ENCODE measurements at regions not wholly inside any gene's neighbourhood (a gene's known extent, or its start where the extent isn't known, plus 50 kb on each side); places are given as distances from the start of the nearest gene placed in this dataset.

DNA sequence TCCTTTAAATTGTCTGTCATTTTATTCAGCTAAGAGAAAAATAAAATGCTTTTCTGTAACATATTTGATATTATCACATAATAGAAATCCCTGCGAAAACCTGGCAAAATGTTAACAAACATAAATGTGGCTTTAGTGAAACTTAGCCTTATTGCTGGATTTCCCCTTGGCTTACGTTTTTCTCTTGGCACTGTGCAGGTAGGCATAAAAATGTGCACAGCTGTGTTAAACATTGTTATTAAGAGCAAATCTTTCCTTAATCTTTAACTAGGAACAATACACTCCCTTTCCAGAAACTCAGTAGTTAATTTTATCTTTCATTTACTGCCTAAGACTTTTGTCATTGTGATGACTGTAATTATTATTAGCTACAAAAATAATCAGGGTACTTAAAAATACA, 202.4 kb upstream of the GNPDA2 start:
- H3K9me3 ChIP-seq (ENCODE audit: low read depth, low read length), result no peaks in the 10 kb centered on the region
- H3K4me3 ChIP-seq, result no peak overlapping the region
- no peak for DNase-seq (ENCODE audit: low read depth, low spot score)
- no peak overlapping the region for H3K9ac ChIP-seq (ENCODE audit: insufficient read length)
- TF ChIP-seq POLR2AphosphoS5 (IDR thresholded peaks at IDR 0.05; ENCODE audit: borderline replicate concordance, low read depth, low read length) (no peak), FOXP2 (optimal IDR thresholded peaks at IDR 0.05; ENCODE audit: control extremely low read depth, extremely low read length, insufficient read depth) (no peak), EZH2 (IDR thresholded peaks at IDR 0.05) (no peak)
- no peak overlapping the region for H3K27ac ChIP-seq
- H3K36me3 ChIP-seq (ENCODE audit: insufficient read depth, low read length), result no peaks in the 10 kb centered on the region

DNA sequence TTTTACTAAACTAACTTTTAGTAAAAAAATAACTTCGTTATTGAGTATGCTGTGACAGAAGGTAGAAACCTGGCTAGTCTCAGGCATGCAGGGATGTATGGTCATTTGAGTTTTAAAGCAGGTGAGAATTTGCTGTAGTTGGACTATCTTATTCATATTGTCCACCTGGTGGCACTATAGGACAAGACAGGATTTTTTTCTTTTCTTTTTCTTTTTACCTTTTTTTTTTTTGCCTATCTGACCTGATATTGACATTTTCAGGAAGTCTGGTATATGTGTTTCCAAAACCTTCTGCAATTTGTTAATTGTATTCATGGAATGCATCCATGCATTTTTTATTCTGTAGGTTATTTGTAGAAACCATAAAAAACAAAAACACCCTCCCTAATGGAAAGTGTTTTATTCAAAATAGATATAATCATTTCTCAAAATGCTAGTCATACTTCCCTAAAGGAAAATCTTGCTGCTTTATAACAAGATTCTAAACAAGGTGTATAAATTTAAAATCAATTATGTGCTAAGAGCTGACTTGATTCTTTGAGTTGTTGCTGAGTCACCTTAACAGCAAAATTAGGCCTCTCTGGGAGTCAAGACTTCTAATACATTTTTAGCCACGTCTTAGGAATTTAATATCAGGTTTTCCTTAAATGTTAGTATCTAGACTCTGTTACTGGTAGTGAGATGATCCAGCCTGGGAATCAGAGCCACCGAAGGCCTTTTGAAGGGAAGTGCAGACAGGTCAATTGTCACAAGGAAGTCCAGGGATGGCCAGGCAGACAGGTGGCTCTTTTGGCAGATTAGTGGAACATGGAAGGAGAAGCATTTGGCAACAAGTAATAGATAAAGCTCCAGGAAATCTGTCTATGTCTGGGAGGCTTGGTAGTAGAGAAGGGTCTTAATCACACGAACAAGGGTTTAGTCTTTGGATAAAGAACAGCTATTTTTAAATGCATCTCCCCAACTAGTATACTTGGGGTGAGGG, 201.3 kb upstream of the GNPDA2 start:
- TF ChIP-seq POLR2AphosphoS5 (IDR thresholded peaks at IDR 0.05; ENCODE audit: borderline replicate concordance, low read depth, low read length) (no peak), EZH2 (IDR thresholded peaks at IDR 0.05) (no peak), FOXP2 (optimal IDR thresholded peaks at IDR 0.05; ENCODE audit: control extremely low read depth, extremely low read length, insufficient read depth) (no peak)
- Histone ChIP-seq H3K9ac (ENCODE audit: insufficient read length) (no peak overlapping the region), H3K27ac (no peak overlapping the region), H3K4me3 (no peak overlapping the region), H3K9me3 (ENCODE audit: low read depth, low read length) (no peaks in the 10 kb centered on the region), H3K36me3 (ENCODE audit: insufficient read depth, low read length) (no peaks in the 10 kb centered on the region)
- no peak for DNase-seq (ENCODE audit: low read depth, low spot score)

DNA sequence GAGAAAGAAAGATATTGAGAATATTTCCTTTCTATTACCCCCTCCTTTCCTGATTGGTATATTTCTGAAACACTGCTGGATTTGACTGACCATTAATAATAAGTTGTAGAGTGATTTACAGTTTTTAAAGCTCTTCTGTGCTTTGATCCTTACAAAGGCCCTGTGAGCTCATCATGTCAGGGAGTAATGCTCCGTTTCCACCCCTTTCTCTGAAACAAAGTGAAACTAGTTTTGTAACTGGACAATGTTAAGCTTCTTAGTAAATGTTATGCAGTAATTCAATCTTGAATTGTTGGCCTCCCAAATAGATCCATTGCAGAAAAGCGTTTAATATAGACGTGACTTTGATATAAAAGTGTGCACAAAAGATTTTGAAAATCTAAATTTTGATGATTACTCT, 190.1 kb upstream of the GNPDA2 start:
- TF ChIP-seq EZH2 (IDR thresholded peaks at IDR 0.05) (no peak), FOXP2 (optimal IDR thresholded peaks at IDR 0.05; ENCODE audit: control extremely low read depth, extremely low read length, insufficient read depth) (no peak), POLR2AphosphoS5 (IDR thresholded peaks at IDR 0.05; ENCODE audit: borderline replicate concordance, low read depth, low read length) (no peak)
- H3K9me3 ChIP-seq (ENCODE audit: low read depth, low read length), result no peaks in the 10 kb centered on the region
- H3K27ac ChIP-seq, result no peak overlapping the region
- no peak overlapping the region for H3K4me3 ChIP-seq
- no peak for DNase-seq (ENCODE audit: low read depth, low spot score)
- H3K36me3 ChIP-seq (ENCODE audit: insufficient read depth, low read length), result no peaks in the 10 kb centered on the region
- H3K9ac ChIP-seq (ENCODE audit: insufficient read length), result no peak overlapping the region

DNA sequence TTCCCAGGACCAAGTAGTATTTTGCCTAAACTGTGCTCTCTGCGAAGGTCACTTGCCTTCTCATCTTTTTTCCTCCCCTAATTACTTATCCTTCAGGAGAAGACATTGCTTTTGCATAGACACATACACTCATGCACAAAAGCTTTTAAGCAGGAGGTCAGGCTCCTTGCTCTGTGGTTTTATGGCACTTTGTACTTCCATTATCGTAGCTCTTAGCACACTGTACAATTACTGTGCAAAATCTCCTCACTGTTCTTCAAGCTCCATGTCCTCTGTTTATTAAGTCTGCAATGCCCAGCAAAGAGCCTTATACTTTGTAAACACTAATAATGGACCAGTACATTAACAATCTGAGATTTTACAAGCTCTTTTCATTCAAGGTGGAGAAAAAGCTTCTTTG, 188.4 kb upstream of the GNPDA2 start:
- DNase-seq (ENCODE audit: low read depth, low spot score), result no peak
- no peak overlapping the region for H3K9ac ChIP-seq (ENCODE audit: insufficient read length)
- H3K9me3 ChIP-seq (ENCODE audit: low read depth, low read length), result no peaks in the 10 kb centered on the region
- H3K4me3 ChIP-seq, result no peak overlapping the region
- H3K36me3 ChIP-seq (ENCODE audit: insufficient read depth, low read length), result no peaks in the 10 kb centered on the region
- TF ChIP-seq POLR2AphosphoS5 (IDR thresholded peaks at IDR 0.05; ENCODE audit: borderline replicate concordance, low read depth, low read length) (no peak), EZH2 (IDR thresholded peaks at IDR 0.05) (no peak), FOXP2 (optimal IDR thresholded peaks at IDR 0.05; ENCODE audit: control extremely low read depth, extremely low read length, insufficient read depth) (no peak)
- H3K27ac ChIP-seq, result no peak overlapping the region

DNA sequence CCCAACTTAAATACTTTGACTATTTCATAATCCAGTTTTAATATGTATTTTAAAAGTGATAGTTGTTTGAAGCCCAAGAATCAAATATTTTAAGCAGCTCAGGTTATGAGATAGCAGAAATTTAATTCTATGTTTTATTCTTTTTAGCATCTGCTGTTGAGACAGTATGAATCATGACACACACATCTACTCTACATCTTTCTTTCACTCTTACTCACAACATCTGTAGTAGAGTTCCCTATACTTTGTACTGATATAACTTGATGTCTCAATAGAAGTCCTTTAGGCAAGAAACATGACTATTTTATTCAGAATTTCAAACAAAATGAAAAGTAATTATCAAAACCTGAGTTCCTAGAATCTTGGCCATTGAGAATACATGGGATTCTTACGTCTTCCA, 187.9 kb upstream of the GNPDA2 start:
- TF ChIP-seq POLR2AphosphoS5 (IDR thresholded peaks at IDR 0.05; ENCODE audit: borderline replicate concordance, low read depth, low read length) (no peak), FOXP2 (optimal IDR thresholded peaks at IDR 0.05; ENCODE audit: control extremely low read depth, extremely low read length, insufficient read depth) (no peak), EZH2 (IDR thresholded peaks at IDR 0.05) (no peak)
- no peak for DNase-seq (ENCODE audit: low read depth, low spot score)

DNA sequence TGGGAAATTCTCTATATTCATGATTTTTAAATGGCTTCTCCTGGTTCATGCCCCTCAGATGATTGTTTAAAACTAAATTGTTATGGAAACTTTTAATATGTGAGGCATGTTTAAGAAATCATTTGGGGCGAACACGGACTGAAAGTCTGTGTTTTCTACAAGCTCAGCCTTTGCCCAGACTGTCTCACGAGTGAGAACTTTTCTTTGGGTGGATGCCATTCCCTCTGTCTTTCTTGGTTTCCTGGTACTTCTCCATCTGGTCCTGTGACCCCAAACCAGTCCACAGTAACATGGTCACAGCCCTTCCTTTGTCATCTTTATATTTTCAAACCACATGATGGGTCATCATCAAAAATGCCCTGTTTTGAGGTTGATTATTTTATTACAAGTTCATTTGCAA, 186.6 kb upstream of the GNPDA2 start:
- no peak overlapping the region for H3K9ac ChIP-seq (ENCODE audit: insufficient read length)
- TF ChIP-seq EZH2 (IDR thresholded peaks at IDR 0.05) (no peak), FOXP2 (optimal IDR thresholded peaks at IDR 0.05; ENCODE audit: control extremely low read depth, extremely low read length, insufficient read depth) (no peak), POLR2AphosphoS5 (IDR thresholded peaks at IDR 0.05; ENCODE audit: borderline replicate concordance, low read depth, low read length) (no peak)
- no peak overlapping the region for H3K4me3 ChIP-seq
- no peak for DNase-seq (ENCODE audit: low read depth, low spot score)
- H3K9me3 ChIP-seq (ENCODE audit: low read depth, low read length), result no peaks in the 10 kb centered on the region
- no peaks in the 10 kb centered on the region for H3K36me3 ChIP-seq (ENCODE audit: insufficient read depth, low read length)
- no peak overlapping the region for H3K27ac ChIP-seq

More for the DNA sequence above, 187.9 kb upstream of the GNPDA2 start:
- Histone ChIP-seq H3K4me3 (no peak overlapping the region), H3K9me3 (ENCODE audit: low read depth, low read length) (no peaks in the 10 kb centered on the region), H3K27ac (no peak overlapping the region), H3K9ac (ENCODE audit: insufficient read length) (no peak overlapping the region), H3K36me3 (ENCODE audit: insufficient read depth, low read length) (no peaks in the 10 kb centered on the region)

DNA sequence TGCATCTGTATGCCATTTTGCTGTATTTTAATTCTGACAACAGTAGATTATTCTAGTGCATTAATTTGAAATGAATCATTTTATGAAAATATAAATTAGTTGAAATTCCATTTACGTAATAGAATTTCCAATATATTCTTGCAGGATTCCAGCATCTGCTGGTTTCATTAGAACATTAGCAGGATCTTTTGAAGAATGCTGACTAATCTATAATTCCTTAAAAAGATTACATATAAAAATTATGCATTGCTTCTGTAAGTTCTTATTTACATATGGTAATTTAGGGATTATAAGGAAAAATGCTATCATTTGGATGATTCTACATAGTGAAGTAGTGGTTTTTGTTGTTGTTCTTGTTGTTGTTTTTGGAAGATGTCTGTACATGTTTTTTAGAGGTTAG, 182.2 kb upstream of the GNPDA2 start:
- no peaks in the 10 kb centered on the region for H3K9me3 ChIP-seq (ENCODE audit: low read depth, low read length)
- H3K9ac ChIP-seq (ENCODE audit: insufficient read length), result no peak overlapping the region
- H3K4me3 ChIP-seq, result peak overlapping the region; percentile 41; the same call in 1 of the 2 replicates
- no peak overlapping the region for H3K27ac ChIP-seq
- no peak for TF ChIP-seq EZH2 (IDR thresholded peaks at IDR 0.05)
- TF ChIP-seq FOXP2 (optimal IDR thresholded peaks at IDR 0.05; ENCODE audit: control extremely low read depth, extremely low read length, insufficient read depth), result no peak
- TF ChIP-seq POLR2AphosphoS5 (IDR thresholded peaks at IDR 0.05; ENCODE audit: borderline replicate concordance, low read depth, low read length), result no peak
- DNase-seq (ENCODE audit: low read depth, low spot score), result no peak
- no peaks in the 10 kb centered on the region for H3K36me3 ChIP-seq (ENCODE audit: insufficient read depth, low read length)

DNA sequence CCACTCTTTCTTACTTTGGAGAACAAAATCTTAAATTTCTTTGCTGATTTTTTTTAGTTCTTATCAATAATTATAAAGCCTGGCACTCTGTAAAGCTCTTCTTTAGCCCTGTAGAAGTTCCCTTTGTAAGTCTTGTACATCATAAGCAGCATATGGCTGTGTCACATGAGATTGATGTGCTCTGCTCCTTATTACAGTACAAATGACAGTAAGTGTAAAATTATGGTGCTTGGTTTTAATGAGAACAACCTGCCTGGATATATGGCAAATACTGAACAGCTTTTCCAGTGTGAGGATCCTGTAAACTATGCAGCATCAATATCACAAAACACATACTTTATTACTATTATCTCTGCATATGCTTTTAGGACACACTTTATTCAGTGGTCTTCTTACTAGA, 145.9 kb upstream of the GNPDA2 start:
- H3K9me3 ChIP-seq (ENCODE audit: low read depth, low read length), result no peaks in the 10 kb centered on the region
- H3K36me3 ChIP-seq (ENCODE audit: insufficient read depth, low read length), result no peaks in the 10 kb centered on the region
- DNase-seq (ENCODE audit: low read depth, low spot score), result no peak
- no peak for TF ChIP-seq FOXP2 (optimal IDR thresholded peaks at IDR 0.05; ENCODE audit: control extremely low read depth, extremely low read length, insufficient read depth)
- TF ChIP-seq POLR2AphosphoS5 (IDR thresholded peaks at IDR 0.05; ENCODE audit: borderline replicate concordance, low read depth, low read length), result no peak
- TF ChIP-seq EZH2 (IDR thresholded peaks at IDR 0.05), result no peak
- H3K4me3 ChIP-seq, result no peak overlapping the region
- H3K9ac ChIP-seq (ENCODE audit: insufficient read length), result no peak overlapping the region
- no peak overlapping the region for H3K27ac ChIP-seq
